ENCODE measurements at regions not wholly inside any gene's neighbourhood (a gene's known extent, or its start where the extent isn't known, plus 50 kb on each side); places are given as distances from the start of the nearest gene placed in this dataset.

- no peak for TF ChIP-seq POLR2AphosphoS5 (IDR thresholded peaks at IDR 0.05; ENCODE audit: low read depth, low read length)
- no peak for TF ChIP-seq SIN3A (IDR thresholded peaks at IDR 0.05; ENCODE audit: borderline replicate concordance, low read depth, low read length)
Measured at GRCh38 chr12:114783089-114783618, 99.2 kb upstream of the TBX3 start.

Measured in SK-N-SH (cell line).